HCEC 1CT (cell line): ENCODE measurements at regions not wholly inside any gene's neighbourhood (a gene's known extent, or its start where the extent isn't known, plus 50 kb on each side); places are given as distances from the start of the nearest gene placed in this dataset.

ENCODE experiments used
- DNase-seq: peaks from one replicate; pipeline ENCODE4 v3.0.0-alpha.2; 2017

GRCh38 chr9:85884256-85884655, 56.7 kb upstream of the NAA35 start:
- DNase-seq = no peak

GRCh38 chr9:85890962-85891361, 50.0 kb upstream of the NAA35 start:
- DNase-seq = no peak
